HG02798 (cell line): ENCODE measurements at regions not wholly inside any gene's neighbourhood (a gene's known extent, or its start where the extent isn't known, plus 50 kb on each side); places are given as distances from the start of the nearest gene placed in this dataset.

Source experiments
- ATAC-seq: cut with Tn5 transposase; IDR thresholded peaks from one replicate; pipeline ENCODE4 v1.9.1; 2021; ENCODE audit warnings: mild to moderate bottlenecking; ENCODE audit not compliant: unreplicated experiment, poor library complexity

- ATAC-seq, result no peak
These were observed 238.3 kb upstream of the NR2F2 start for GRCh38 chr15:96092186-96092585.

DNA sequence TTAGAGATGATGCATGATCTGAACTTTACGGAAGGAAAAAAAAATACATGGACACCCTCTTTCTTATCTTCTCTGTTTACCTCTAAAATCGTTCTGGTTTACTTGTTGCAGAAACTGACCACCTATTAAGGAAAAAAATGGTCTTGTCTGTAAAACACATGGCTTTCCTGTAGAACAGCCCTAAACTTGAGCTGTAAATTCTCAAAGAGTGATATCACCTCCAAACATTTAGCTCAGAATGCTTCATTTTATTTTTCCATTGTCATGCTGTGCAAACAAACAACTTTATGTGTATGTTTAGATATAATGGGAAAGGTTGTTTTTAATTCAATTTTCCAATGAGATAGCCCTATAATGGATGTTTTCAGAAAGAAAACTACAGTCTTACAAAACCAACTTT is 237.4 kb upstream of the NR2F2 start:
- ATAC-seq, result no peak

DNA sequence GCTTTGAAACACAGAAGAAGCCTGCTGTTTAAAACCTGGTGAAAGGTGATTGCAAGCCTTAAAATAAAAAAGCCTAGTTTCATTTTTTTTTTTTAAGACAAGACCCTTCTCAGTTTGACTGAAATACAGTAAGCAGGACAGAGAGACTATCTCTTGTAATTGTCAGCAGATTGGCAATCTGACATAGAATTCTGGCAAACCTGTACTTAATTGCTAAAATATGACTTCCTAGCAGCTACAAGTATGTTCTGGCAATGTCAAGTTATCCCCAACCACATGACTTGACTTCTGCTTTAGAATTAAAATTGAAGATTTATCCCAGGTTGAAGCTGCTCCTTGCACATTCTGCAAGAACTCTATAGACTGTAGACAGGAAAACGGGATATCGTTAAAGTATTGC is 232.8 kb upstream of the NR2F2 start:
- ATAC-seq, result no peak

DNA sequence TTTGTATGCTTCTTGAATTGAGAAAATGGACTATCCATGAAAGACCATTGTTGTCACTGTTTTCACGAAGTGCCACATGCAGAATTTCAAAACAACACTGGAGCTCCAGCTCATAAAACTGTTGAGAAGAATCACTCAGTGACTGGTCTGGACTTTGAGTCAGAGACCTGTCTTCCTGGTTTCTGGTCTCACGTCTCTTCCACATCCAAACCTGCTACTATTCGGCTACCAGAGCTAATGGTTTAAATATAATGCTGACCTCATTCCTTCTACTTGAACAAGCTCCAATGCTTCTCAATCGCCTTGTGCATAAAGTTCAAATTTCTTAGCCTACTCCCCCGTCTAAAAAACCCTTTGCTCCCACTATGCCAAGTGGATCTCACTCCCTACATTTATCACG is 227.9 kb upstream of the NR2F2 start:
- no peak for ATAC-seq

DNA sequence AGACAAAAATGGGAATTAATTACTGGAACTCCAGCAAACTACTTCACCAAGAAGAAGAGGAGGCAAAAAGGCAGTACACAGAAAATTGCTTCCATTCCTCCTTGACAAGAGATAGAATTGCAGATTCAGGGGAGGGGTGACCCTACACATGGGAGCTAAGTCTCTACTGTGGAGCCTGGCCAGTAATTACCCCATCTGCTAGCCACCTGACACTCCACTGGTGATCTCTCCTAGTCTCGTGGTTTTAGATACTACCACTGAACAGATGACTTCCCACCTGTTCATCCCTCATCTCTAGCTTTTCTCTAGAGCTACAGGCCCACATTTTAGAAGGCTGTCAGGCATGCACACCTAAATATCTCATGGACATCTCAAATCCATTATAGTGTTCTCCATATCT is 224.3 kb upstream of the NR2F2 start:
- no peak for ATAC-seq

DNA sequence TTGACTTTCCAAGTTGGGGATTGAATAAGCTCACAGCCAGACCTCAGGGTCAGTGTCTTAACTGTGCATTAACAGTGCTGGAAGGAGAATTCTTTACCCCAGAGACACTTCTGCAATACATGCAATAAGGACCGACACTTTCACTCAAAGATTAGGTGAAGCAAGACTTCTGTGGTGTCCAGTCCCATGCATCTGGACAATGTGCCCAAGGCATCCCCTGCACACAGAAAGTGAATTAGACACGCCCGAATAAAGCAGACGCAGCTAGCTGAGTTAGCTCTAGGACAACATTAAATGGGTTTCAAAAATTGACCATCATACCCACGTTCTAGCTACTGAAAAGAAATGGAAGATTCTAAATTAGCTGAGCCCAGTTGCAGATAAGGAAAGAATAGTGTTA is 223.9 kb upstream of the NR2F2 start:
- ATAC-seq, result no peak

GRCh38 chr15:96107916-96108315 is 222.6 kb upstream of the NR2F2 start:
- ATAC-seq, result no peak

GRCh38 chr15:96108405-96108804 is 222.1 kb upstream of the NR2F2 start:
- no peak for ATAC-seq

GRCh38 chr15:96109820-96110219 is 220.7 kb upstream of the NR2F2 start:
- no peak for ATAC-seq

- ATAC-seq, result no peak
These were observed 218.5 kb upstream of the NR2F2 start for GRCh38 chr15:96112018-96112417.

DNA sequence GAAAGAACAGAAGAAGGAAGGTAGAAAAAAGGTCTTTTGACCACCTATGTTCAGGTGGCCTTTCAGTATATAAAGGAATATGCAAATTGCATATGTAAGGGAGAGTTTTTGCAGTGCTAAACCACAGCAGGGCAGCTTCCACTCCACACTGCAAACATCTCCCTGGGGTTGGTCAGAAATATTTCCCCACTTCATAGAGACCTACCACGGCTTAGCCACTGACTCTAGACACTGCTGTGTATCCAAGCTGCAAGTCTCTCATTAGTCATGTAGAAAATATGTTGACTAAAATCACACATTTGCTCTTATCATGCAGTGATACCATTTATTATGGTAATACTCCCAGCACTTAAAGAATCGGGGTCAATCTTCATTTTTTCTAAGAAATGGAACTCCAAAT is 214.9 kb upstream of the NR2F2 start:
- ATAC-seq, result no peak

DNA sequence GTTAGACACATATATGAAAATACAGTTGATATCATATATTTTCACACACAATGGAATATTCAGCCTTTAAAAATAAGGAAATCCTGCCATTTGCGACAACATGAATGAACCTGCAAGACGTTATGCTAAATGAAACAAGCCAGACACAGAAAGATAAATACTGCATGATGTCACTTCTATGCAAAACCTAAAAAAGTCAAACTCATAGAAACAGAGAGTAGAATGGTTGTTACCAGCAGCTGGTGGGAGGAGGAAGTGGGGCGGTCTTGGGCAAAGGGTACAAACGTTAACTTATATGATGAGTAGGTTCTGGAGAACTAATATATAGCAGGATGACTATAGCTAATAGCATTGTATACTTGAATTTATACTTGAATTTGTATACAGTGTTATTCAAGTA is 213.2 kb upstream of the NR2F2 start:
- ATAC-seq, result peak; percentile 50

DNA sequence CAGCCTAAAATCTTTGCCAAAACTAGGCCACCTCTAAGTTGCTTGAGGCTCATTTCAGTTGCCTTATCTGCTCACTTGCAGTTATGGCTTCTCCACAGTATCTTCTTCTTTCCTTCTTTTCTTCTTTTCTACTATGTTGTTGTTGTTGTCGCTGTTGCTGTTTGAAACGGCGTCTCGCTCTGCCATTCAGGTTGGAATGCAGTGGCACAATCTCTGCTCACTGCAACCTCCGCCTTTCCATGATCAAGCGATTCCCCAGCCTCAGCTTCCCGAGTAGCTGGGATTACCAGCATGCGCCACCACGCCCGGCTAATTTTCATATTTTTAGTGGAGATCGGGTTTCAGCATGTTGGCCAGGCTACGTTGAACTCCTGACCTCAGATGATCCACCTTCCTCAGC is 210.8 kb upstream of the NR2F2 start:
- no peak for ATAC-seq

DNA sequence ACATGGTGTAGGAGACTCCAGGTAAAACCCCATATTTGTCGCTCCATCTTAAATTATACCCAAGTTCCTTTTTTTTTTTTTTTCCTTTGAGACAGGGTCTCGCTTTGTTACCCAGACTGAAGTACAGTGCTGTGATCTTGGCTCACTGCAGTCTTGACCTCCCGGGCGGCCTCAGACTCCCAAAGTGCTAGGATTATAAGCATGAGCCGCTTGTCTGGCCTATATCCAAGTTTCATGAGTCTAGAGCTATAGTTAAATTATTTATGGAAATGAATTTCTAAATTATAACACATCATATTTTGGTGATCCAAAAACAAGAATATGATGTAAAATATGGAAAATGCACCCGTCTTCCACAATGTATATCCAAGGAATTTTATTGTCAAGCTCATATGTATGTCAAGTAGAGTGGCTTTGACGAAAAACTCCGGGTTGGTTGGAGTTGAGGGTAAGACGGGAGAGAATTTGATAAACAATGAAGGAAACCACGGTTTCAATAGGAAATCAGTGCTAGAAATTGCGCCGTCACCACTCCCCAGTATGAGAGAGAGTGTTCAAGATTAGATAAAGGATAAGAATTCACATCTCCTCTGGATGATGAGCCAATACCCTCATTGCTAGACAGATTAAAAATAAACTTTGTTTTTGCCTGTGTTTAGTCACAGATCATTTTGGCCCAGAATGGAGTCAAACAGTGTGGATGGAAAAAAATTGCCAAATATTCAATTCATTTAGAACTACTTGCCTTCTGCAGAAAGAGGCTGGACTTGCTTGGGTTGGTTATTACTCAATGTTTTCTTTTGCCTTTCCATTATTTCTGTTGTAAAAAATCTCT is 209.2 kb upstream of the NR2F2 start:
- no peak for ATAC-seq

DNA sequence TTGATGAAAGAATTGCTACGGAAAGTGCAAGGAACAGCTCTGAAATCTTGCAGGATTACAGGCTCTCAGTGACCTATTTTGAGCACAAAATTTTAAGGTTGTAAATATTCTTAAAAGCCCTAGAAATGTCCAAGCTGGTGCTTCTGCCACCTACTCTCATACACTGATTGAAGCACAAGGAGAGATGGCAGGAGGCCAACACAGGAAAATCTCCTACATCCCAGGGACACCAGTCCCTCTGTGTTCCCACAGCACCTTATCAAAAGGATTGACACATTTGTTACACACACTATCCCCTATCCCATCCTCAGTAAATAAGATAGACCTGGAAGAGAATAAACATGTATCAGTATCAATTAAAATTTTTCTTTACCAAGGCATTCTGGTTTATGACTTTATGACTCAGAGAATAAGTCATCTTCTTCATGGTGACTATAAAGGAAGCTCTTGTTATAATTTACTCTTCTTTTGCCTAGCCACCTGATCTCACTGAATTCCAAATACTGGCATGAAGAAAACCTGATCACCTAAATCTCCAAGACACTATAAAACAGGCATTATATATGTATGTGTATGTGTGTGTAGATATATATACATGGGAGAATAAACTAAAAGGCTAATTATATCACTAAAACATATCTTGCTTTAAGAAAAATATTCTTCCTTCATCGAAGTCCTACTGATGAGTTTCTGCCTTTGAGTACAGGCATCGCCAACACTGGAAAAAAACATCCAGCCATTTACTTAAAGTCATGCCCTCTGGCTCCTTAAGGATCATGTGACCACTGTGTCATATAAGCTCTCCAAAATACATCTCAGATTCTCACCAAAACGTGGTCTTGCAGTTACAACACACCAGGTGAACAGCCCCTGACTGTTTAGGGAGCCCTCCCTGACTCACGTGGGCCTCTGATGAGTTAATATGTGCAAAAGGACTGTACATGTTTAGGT is 208.1 kb upstream of the NR2F2 start:
- ATAC-seq, result no peak

GRCh38 chr15:96123028-96123400 is 207.5 kb upstream of the NR2F2 start:
- ATAC-seq, result no peak

GRCh38 chr15:96123630-96124187 is 206.8 kb upstream of the NR2F2 start:
- no peak for ATAC-seq

DNA sequence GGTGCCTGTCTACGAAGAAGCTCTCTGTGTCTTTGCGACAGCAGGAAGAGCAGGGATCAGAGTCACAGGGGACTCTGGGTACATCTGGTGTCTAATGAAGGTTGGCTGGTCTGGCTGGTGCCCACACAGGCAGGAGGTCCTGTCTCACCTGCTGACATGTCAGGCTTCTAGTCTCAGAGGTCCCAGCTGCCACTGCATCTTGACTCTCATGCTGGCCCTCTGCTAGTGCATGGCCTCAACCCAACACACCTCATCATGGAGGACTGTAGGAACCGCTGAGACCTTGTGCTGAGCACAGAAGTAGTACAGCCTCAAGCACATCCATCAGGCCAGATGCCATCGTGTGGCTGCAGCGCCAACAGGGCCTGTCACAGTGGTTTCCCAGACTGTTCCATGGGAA is 206.1 kb upstream of the NR2F2 start:
- no peak for ATAC-seq

DNA sequence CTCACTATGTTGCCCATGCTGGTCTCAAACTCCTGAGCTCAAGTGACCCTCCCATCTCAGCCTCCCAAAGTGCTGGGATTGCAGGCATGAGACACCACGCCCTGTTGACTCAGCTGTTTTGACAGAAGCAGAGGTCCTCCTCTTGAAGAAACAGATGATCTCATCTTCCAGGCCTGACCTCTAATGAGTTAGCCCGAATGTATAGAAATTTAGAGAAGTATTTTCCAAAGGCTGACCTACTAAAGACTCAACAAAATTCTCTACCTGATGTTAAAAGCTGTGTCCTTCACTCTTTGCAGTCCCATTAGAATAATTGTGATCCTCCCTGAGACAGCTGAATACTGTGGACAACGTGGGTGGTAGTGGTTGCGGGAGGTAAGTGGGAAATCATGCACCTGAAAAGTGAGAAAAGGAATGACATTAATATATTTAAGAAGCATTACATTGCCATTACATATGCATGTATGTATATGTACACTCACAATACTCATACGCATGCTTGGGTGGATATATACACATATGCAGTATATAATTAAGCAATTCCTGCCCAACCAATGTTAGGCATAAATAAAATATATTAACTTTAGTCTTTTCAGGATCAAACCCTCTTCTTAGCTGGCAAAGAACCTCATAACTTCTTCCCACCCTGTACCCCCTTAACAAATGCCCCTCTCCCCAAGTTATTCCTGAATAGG is 204.6 kb upstream of the NR2F2 start:
- ATAC-seq, result no peak

DNA sequence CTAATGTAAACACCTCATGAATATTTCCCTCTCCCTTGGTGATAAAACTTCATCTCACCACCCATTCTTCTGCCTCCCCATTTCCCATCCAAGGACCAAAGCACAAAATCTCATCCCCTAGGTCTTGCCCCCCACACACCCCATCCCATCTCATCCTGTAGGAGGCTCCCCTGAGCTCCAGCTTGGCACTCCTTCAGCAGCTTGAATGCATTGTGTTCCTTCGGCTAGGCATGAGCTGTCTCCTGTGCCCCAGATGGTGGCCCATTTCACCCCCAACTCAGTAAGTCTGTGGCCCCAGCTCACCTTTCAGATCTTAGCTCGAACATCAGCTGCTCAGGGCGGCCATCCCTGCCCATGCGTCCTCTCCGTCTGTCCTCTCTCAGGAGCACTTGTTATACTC is 203.6 kb upstream of the NR2F2 start:
- no peak for ATAC-seq

DNA sequence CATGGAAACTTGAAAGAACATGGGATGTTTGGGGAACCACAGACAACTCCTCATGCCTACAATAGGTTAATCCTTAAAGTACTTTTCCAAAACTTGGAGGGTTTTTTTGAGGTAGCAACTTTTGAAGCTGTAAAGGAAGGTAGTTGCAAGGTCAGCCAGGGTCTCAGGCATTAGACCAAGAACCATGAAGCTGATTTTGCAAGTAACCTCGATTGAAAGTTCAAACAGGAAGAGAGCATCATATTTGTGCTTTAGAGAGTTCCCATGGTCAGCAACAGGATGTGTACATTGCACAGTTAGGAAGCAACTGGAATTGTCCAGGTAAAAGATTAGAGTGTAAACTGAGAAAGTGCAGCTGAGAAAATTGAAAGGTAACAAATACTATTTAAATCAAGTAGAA is 199.8 kb upstream of the NR2F2 start:
- no peak for ATAC-seq
